ENCODE measurements at regions not wholly inside any gene's neighbourhood (a gene's known extent, or its start where the extent isn't known, plus 50 kb on each side); places are given as distances from the start of the nearest gene placed in this dataset.

DNA sequence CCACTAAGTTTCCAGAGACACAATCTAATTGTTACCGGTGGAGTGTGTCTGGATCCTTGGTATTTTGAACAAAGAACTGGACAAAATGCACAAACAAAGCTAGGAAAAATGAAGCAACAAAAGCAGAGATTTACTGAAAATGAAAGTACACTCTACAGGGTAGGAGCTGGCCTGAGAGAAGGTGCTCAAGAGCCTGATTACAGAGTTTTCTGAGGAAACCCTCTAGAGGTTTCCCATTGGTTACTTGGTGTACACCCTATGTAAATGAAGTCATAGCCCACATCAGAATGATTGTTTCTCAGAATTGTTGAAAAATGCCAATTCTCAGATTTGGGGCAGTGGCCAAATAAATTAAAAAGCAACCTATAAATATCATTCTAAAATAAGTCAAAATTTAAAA, 436.4 kb downstream of the KCNJ18 start:
- Histone ChIP-seq H3K79me2 (replicated peaks; ENCODE audit: insufficient read depth) (no peaks in the 10 kb centered on the region), H3K9me2 (ENCODE audit: insufficient read depth) (no peaks in the 10 kb centered on the region), H2AFZ (peak overlapping the region; percentile 30; the same call in 1 of the 2 replicates), H3K36me3 (ENCODE audit: insufficient read depth) (no peaks in the 10 kb centered on the region), H3K4me2 (no peak overlapping the region), H3K4me3 (no peak overlapping the region), H3K27me3 (ENCODE audit: insufficient read depth) (no peaks in the 10 kb centered on the region), H3K27ac (ENCODE audit: low read depth) (no peak overlapping the region), H3F3A (replicated peaks; ENCODE audit: low read depth) (no peaks in the 10 kb centered on the region), H3K4me1 (ENCODE audit: insufficient read depth) (no peaks in the 10 kb centered on the region), H4K20me1 (replicated peaks; ENCODE audit: insufficient read depth) (no peaks in the 10 kb centered on the region)
- H3K4me1 Mint-ChIP-seq = no peaks in the 10 kb centered on the region
- no peak for ATAC-seq
- no peaks in the 10 kb centered on the region for H3K27me3 Mint-ChIP-seq (ENCODE audit: insufficient read depth, low read depth, poor library complexity)
- peak overlapping the region; percentile 66; the same call in 1 of the 2 replicates for H3K27ac Mint-ChIP-seq
- H3K36me3 Mint-ChIP-seq (ENCODE audit: low read depth) = peaks cover 17% of the 10 kb centered on the region; the same call in 2 of the 3 replicates
- DNase-seq (ENCODE audit: low spot score) = no peak
- TF ChIP-seq ZNF331 (CRISPR knock-in tag; IDR thresholded peaks at IDR 0.05; ENCODE audit: low read depth) (no peak), POLR2AphosphoS5 (IDR thresholded peaks at IDR 0.05; ENCODE audit: low read depth) (no peak), NANOG (IDR thresholded peaks at IDR 0.05; ENCODE audit: borderline replicate concordance) (no peak), EZH2 (IDR thresholded peaks at IDR 0.05; ENCODE audit: low read depth, unreplicated experiment) (no peak), EZH2phosphoT487 (IDR thresholded peaks at IDR 0.05; ENCODE audit: unreplicated experiment) (no peak), STAT1 (IDR thresholded peaks at IDR 0.05; ENCODE audit: unreplicated experiment) (no peak), JUNB (IDR thresholded peaks at IDR 0.05; ENCODE audit: unreplicated experiment) (no peak), CREB1 (CRISPR knock-in tag; IDR thresholded peaks at IDR 0.05; ENCODE audit: low read depth) (no peak), ZNF114 (CRISPR knock-in tag; IDR thresholded peaks at IDR 0.05) (no peak)
- TF ChIP-seq, protein P1, sequence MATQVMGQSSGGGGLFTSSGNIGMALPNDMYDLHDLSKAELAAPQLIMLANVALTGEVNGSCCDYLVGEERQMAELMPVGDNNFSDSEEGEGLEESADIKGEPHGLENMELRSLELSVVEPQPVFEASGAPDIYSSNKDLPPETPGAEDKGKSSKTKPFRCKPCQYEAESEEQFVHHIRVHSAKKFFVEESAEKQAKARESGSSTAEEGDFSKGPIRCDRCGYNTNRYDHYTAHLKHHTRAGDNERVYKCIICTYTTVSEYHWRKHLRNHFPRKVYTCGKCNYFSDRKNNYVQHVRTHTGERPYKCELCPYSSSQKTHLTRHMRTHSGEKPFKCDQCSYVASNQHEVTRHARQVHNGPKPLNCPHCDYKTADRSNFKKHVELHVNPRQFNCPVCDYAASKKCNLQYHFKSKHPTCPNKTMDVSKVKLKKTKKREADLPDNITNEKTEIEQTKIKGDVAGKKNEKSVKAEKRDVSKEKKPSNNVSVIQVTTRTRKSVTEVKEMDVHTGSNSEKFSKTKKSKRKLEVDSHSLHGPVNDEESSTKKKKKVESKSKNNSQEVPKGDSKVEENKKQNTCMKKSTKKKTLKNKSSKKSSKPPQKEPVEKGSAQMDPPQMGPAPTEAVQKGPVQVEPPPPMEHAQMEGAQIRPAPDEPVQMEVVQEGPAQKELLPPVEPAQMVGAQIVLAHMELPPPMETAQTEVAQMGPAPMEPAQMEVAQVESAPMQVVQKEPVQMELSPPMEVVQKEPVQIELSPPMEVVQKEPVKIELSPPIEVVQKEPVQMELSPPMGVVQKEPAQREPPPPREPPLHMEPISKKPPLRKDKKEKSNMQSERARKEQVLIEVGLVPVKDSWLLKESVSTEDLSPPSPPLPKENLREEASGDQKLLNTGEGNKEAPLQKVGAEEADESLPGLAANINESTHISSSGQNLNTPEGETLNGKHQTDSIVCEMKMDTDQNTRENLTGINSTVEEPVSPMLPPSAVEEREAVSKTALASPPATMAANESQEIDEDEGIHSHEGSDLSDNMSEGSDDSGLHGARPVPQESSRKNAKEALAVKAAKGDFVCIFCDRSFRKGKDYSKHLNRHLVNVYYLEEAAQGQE (IDR thresholded peaks at IDR 0.05; ENCODE audit: unreplicated experiment) = no peak
- TF ChIP-seq, protein P2, sequence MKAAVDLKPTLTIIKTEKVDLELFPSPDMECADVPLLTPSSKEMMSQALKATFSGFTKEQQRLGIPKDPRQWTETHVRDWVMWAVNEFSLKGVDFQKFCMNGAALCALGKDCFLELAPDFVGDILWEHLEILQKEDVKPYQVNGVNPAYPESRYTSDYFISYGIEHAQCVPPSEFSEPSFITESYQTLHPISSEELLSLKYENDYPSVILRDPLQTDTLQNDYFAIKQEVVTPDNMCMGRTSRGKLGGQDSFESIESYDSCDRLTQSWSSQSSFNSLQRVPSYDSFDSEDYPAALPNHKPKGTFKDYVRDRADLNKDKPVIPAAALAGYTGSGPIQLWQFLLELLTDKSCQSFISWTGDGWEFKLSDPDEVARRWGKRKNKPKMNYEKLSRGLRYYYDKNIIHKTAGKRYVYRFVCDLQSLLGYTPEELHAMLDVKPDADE (IDR thresholded peaks at IDR 0.05) = no peak
- TF ChIP-seq, protein P3, sequence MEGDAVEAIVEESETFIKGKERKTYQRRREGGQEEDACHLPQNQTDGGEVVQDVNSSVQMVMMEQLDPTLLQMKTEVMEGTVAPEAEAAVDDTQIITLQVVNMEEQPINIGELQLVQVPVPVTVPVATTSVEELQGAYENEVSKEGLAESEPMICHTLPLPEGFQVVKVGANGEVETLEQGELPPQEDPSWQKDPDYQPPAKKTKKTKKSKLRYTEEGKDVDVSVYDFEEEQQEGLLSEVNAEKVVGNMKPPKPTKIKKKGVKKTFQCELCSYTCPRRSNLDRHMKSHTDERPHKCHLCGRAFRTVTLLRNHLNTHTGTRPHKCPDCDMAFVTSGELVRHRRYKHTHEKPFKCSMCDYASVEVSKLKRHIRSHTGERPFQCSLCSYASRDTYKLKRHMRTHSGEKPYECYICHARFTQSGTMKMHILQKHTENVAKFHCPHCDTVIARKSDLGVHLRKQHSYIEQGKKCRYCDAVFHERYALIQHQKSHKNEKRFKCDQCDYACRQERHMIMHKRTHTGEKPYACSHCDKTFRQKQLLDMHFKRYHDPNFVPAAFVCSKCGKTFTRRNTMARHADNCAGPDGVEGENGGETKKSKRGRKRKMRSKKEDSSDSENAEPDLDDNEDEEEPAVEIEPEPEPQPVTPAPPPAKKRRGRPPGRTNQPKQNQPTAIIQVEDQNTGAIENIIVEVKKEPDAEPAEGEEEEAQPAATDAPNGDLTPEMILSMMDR (conservative IDR thresholded peaks at IDR 0.05; ENCODE audit: low read depth in 2 of 2) = no peak
- TF ChIP-seq, protein P4, sequence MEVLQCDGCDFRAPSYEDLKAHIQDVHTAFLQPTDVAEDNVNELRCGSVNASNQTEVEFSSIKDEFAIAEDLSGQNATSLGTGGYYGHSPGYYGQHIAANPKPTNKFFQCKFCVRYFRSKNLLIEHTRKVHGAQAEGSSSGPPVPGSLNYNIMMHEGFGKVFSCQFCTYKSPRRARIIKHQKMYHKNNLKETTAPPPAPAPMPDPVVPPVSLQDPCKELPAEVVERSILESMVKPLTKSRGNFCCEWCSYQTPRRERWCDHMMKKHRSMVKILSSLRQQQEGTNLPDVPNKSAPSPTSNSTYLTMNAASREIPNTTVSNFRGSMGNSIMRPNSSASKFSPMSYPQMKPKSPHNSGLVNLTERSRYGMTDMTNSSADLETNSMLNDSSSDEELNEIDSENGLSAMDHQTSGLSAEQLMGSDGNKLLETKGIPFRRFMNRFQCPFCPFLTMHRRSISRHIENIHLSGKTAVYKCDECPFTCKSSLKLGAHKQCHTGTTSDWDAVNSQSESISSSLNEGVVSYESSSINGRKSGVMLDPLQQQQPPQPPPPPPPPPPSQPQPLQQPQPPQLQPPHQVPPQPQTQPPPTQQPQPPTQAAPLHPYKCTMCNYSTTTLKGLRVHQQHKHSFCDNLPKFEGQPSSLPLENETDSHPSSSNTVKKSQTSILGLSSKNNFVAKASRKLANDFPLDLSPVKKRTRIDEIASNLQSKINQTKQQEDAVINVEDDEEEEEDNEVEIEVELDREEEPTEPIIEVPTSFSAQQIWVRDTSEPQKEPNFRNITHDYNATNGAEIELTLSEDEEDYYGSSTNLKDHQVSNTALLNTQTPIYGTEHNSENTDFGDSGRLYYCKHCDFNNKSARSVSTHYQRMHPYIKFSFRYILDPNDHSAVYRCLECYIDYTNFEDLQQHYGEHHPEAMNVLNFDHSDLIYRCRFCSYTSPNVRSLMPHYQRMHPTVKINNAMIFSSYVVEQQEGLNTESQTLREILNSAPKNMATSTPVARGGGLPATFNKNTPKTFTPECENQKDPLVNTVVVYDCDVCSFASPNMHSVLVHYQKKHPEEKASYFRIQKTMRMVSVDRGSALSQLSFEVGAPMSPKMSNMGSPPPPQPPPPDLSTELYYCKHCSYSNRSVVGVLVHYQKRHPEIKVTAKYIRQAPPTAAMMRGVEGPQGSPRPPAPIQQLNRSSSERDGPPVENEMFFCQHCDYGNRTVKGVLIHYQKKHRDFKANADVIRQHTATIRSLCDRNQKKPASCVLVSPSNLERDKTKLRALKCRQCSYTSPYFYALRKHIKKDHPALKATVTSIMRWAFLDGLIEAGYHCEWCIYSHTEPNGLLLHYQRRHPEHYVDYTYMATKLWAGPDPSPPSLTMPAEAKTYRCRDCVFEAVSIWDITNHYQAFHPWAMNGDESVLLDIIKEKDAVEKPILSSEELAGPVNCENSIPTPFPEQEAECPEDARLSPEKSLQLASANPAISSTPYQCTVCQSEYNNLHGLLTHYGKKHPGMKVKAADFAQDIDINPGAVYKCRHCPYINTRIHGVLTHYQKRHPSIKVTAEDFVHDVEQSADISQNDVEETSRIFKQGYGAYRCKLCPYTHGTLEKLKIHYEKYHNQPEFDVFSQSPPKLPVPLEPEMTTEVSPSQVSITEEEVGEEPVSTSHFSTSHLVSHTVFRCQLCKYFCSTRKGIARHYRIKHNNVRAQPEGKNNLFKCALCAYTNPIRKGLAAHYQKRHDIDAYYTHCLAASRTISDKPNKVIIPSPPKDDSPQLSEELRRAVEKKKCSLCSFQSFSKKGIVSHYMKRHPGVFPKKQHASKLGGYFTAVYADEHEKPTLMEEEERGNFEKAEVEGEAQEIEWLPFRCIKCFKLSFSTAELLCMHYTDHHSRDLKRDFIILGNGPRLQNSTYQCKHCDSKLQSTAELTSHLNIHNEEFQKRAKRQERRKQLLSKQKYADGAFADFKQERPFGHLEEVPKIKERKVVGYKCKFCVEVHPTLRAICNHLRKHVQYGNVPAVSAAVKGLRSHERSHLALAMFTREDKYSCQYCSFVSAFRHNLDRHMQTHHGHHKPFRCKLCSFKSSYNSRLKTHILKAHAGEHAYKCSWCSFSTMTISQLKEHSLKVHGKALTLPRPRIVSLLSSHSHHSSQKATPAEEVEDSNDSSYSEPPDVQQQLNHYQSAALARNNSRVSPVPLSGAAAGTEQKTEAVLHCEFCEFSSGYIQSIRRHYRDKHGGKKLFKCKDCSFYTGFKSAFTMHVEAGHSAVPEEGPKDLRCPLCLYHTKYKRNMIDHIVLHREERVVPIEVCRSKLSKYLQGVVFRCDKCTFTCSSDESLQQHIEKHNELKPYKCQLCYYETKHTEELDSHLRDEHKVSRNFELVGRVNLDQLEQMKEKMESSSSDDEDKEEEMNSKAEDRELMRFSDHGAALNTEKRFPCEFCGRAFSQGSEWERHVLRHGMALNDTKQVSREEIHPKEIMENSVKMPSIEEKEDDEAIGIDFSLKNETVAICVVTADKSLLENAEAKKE (CRISPR knock-in tag; IDR thresholded peaks at IDR 0.05) = no peak
- peaks cover 54% of the 10 kb centered on the region for H3K9me3 Mint-ChIP-seq
- H3K4me3 Mint-ChIP-seq = no peak overlapping the region
